ENCODE measurements at regions not wholly inside any gene's neighbourhood (a gene's known extent, or its start where the extent isn't known, plus 50 kb on each side); places are given as distances from the start of the nearest gene placed in this dataset.
"Not testable (repeated sequence)": the region's sequence is repeated elsewhere in the genome, so short reads cannot be mapped to it uniquely, and the experiment has no call there.

GRCh38 chr4:189586908-189587632 is 353.6 kb upstream of the FRG1 start:
- in situ Hi-C loops (cut with HindIII; ENCODE audit: low pct_unique_long_range_greater_than_20kb, low sequenced_read_pairs); DNase-seq (ENCODE audit: low read depth, low spot score): not testable (repeated sequence)

- in situ Hi-C loops (cut with HindIII; ENCODE audit: low pct_unique_long_range_greater_than_20kb, low sequenced_read_pairs); DNase-seq (ENCODE audit: low read depth, low spot score): not testable (repeated sequence)
Observed at GRCh38 chr4:189589201-189589600, 351.5 kb upstream of the FRG1 start.

- in situ Hi-C loops (cut with HindIII; ENCODE audit: low pct_unique_long_range_greater_than_20kb, low sequenced_read_pairs), result no loop called here
- DNase-seq (ENCODE audit: low read depth, low spot score), result no peak
Observed at GRCh38 chr4:189592890-189593289, 347.8 kb upstream of the FRG1 start.

GRCh38 chr4:189597341-189597740 is 343.3 kb upstream of the FRG1 start:
- no peak for DNase-seq (ENCODE audit: low read depth, low spot score)
- in situ Hi-C loops (cut with HindIII; ENCODE audit: low pct_unique_long_range_greater_than_20kb, low sequenced_read_pairs), result no loop called here

GRCh38 chr4:189600264-189600663 is 340.4 kb upstream of the FRG1 start:
- in situ Hi-C loops (cut with HindIII; ENCODE audit: low pct_unique_long_range_greater_than_20kb, low sequenced_read_pairs), result no loop called here
- DNase-seq (ENCODE audit: low read depth, low spot score), result no peak

GRCh38 chr4:189600718-189601435 is 339.8 kb upstream of the FRG1 start:
- peak; percentile 67 for DNase-seq (ENCODE audit: low read depth, low spot score)
- in situ Hi-C loops (cut with HindIII; ENCODE audit: low pct_unique_long_range_greater_than_20kb, low sequenced_read_pairs), result no loop called here

GRCh38 chr4:189602827-189603226 is 337.8 kb upstream of the FRG1 start:
- in situ Hi-C loops (cut with HindIII; ENCODE audit: low pct_unique_long_range_greater_than_20kb, low sequenced_read_pairs), result not testable (repeated sequence)

GRCh38 chr4:189610571-189610970 is 330.1 kb upstream of the FRG1 start:
- in situ Hi-C loops (cut with HindIII; ENCODE audit: low pct_unique_long_range_greater_than_20kb, low sequenced_read_pairs); DNase-seq (ENCODE audit: low read depth, low spot score): not testable (repeated sequence)

More at GRCh38 chr4:189602827-189603226, 337.8 kb upstream of the FRG1 start:
- DNase-seq (ENCODE audit: low read depth, low spot score), result not testable (repeated sequence)

GRCh38 chr4:189613207-189613606 is 327.5 kb upstream of the FRG1 start:
- in situ Hi-C loops (cut with HindIII; ENCODE audit: low pct_unique_long_range_greater_than_20kb, low sequenced_read_pairs), result no loop called here
- no peak for DNase-seq (ENCODE audit: low read depth, low spot score)

- in situ Hi-C loops (cut with HindIII; ENCODE audit: low pct_unique_long_range_greater_than_20kb, low sequenced_read_pairs), result no loop called here
- DNase-seq (ENCODE audit: low read depth, low spot score), result no peak
Observed at GRCh38 chr4:189615217-189615663, 325.4 kb upstream of the FRG1 start.

GRCh38 chr4:189617741-189618140 is 322.9 kb upstream of the FRG1 start:
- in situ Hi-C loops (cut with HindIII; ENCODE audit: low pct_unique_long_range_greater_than_20kb, low sequenced_read_pairs); DNase-seq (ENCODE audit: low read depth, low spot score): not testable (repeated sequence)

- in situ Hi-C loops (cut with HindIII; ENCODE audit: low pct_unique_long_range_greater_than_20kb, low sequenced_read_pairs); DNase-seq (ENCODE audit: low read depth, low spot score): not testable (repeated sequence)
Observed at GRCh38 chr4:189619441-189620250, 321.0 kb upstream of the FRG1 start.

- DNase-seq (ENCODE audit: low read depth, low spot score); in situ Hi-C loops (cut with HindIII; ENCODE audit: low pct_unique_long_range_greater_than_20kb, low sequenced_read_pairs): not testable (repeated sequence)
Observed at GRCh38 chr4:189622574-189622973, 318.1 kb upstream of the FRG1 start.

- DNase-seq (ENCODE audit: low read depth, low spot score); in situ Hi-C loops (cut with HindIII; ENCODE audit: low pct_unique_long_range_greater_than_20kb, low sequenced_read_pairs): not testable (repeated sequence)
Observed at GRCh38 chr4:189627041-189627440, 313.6 kb upstream of the FRG1 start.

GRCh38 chr4:189629733-189630132 is 310.9 kb upstream of the FRG1 start:
- in situ Hi-C loops (cut with HindIII; ENCODE audit: low pct_unique_long_range_greater_than_20kb, low sequenced_read_pairs); DNase-seq (ENCODE audit: low read depth, low spot score): not testable (repeated sequence)

GRCh38 chr4:189630913-189631567 is 309.6 kb upstream of the FRG1 start:
- peak; percentile 93 for DNase-seq (ENCODE audit: low read depth, low spot score)
- in situ Hi-C loops (cut with HindIII; ENCODE audit: low pct_unique_long_range_greater_than_20kb, low sequenced_read_pairs), result not testable (repeated sequence)

GRCh38 chr4:189631568-189631916 is 309.1 kb upstream of the FRG1 start:
- DNase-seq (ENCODE audit: low read depth, low spot score), result peak; percentile 93
- in situ Hi-C loops (cut with HindIII; ENCODE audit: low pct_unique_long_range_greater_than_20kb, low sequenced_read_pairs), result not testable (repeated sequence)

GRCh38 chr4:189650436-189650835 is 290.2 kb upstream of the FRG1 start:
- in situ Hi-C loops (cut with HindIII; ENCODE audit: low pct_unique_long_range_greater_than_20kb, low sequenced_read_pairs); DNase-seq (ENCODE audit: low read depth, low spot score): not testable (repeated sequence)
